HepG2 (cell line): ENCODE measurements at regions not wholly inside any gene's neighbourhood (a gene's known extent, or its start where the extent isn't known, plus 50 kb on each side); places are given as distances from the start of the nearest gene placed in this dataset.

ENCODE experiments used
- ATAC-seq: fragments of 200-7000 bp; cut with Tn5 transposase; 3 replicates; pipeline ENCODE4 v1.9.1; 2020; ENCODE audit warnings: mild to moderate bottlenecking, moderate library complexity
- BruUV-seq: library from RNA; stranded (reverse); fragments of 400-500 nt; replicated peaks from 2 replicates; lab custom pipeline; 2021; lab: Mats Ljungman, UMichigan
- CTCF ChIA-PET: fragments of 300-600 bp; formaldehyde crosslinking; extraction: SDS; loops from one replicate; lab custom pipeline; 2021; ENCODE audit warnings: low total read pairs, inconsistent platforms, low intra/inter-chr PET ratio; lab: Yijun Ruan, JAX
- POLR2A ChIA-PET: fragments of 350-600 bp; sonication (Branson Sonifier 250); formaldehyde crosslinking; loops from one replicate; lab custom pipeline; 2020; ENCODE audit warnings: antibody characterized with exemption, inconsistent platforms; lab: Yijun Ruan, JAX
- DNase-seq: peaks from one replicate; pipeline ENCODE4 v3.0.0-alpha.2; 2015; ENCODE audit warnings: low spot score
- FAIRE-seq: peaks from 3 replicates; lab custom pipeline; 2011; peaks lifted over from hg19 to GRCh38; lab: Jason Lieb, UNC
- H2AFZ ChIP-seq: one replicate; pipeline ENCODE4 v1.6.1; 2011; ENCODE audit warnings: low read length, inconsistent platforms
- H3K27ac ChIP-seq: fragments of 300-600 bp; 3 replicates; pipeline ENCODE4 v1.8.0; 2011; ENCODE audit warnings: mixed run types, mild to moderate bottlenecking, mixed read lengths, low read length, inconsistent platforms; ENCODE audit not compliant: insufficient read depth; ENCODE audit errors: extremely low read length
- H3K27me3 ChIP-seq, 2 experiments: fragments of 200-600 bp in 1 of 2; 2 replicates in 1 of 2; 3 replicates in 1 of 2; pipeline versions ENCODE4 v1.6.0 to v1.8.0; 2011; ENCODE audit warnings: low read length in 2 of 2, mild to moderate bottlenecking in 2 of 2, moderate library complexity in 2 of 2, inconsistent platforms in 1 of 2; ENCODE audit not compliant: insufficient read depth in 2 of 2, control insufficient read depth in 1 of 2
- H3K36me3 ChIP-seq, 2 experiments: fragments of 200-600 bp in 1 of 2; replicated peaks in 1 of 2; 2 replicates in 1 of 2; 3 replicates in 1 of 2; pipeline versions ENCODE4 v1.5.1 to v1.8.0; 2011; ENCODE audit warnings: low read length in 2 of 2, inconsistent platforms in 1 of 2; ENCODE audit not compliant: insufficient read depth in 2 of 2, control insufficient read depth in 1 of 2
- H3K4me1 ChIP-seq: 2 replicates; pipeline ENCODE4 v1.5.1; 2012; ENCODE audit warnings: low read length, inconsistent platforms; ENCODE audit not compliant: insufficient read depth
- H3K4me2 ChIP-seq: 2 replicates; pipeline ENCODE4 v1.6.0; 2011; ENCODE audit warnings: low read depth, low read length, inconsistent platforms
- H3K4me3 ChIP-seq, 3 experiments: fragments of 200-600 bp in 1 of 3; sonication (generic), shearing (Covaris generic) in 1 of 3; replicated peaks in 1 of 3; 2 replicates each; pipeline ENCODE4 v1.5.1; 2011 to 2016; ENCODE audit warnings: low read length in 3 of 3, inconsistent platforms in 2 of 3, low read depth in 2 of 3, mild to moderate bottlenecking in 2 of 3, control low read depth in 1 of 3, mixed read lengths in 1 of 3; ENCODE audit not compliant: insufficient read depth in 1 of 3
- H3K79me2 ChIP-seq: one replicate; pipeline ENCODE4 v1.6.1; 2011; ENCODE audit warnings: low read length, inconsistent platforms; ENCODE audit not compliant: insufficient read depth
- H3K9ac ChIP-seq: 2 replicates; pipeline ENCODE4 v1.6.0; 2011; ENCODE audit warnings: mild to moderate bottlenecking, low read depth, low read length, inconsistent platforms; ENCODE audit not compliant: insufficient read depth
- H3K9me3 ChIP-seq: 2 replicates; pipeline ENCODE4 v1.5.1; 2012; ENCODE audit warnings: mild to moderate bottlenecking, low read length
- H4K20me1 ChIP-seq: 2 replicates; pipeline ENCODE4 v1.6.0; 2011; ENCODE audit warnings: inconsistent platforms, mild to moderate bottlenecking, low read length, moderate library complexity; ENCODE audit not compliant: insufficient read depth
- AGO1 ChIP-seq: fragments of 200-400 bp; formaldehyde crosslinking; IDR thresholded peaks from 2 replicates; pipeline ENCODE4 v1.6.1; 2017; ENCODE audit warnings: mild to moderate bottlenecking, low read depth, low read length, moderate library complexity; ENCODE audit not compliant: poor library complexity, severe bottlenecking
- ETS1 ChIP-seq: sonication (generic); formaldehyde crosslinking; IDR thresholded peaks from 2 replicates; pipeline ENCODE4 v1.4.0; 2020; ENCODE audit warnings: missing genetic modification reagents
- GPN1 ChIP-seq: sonication (generic); formaldehyde crosslinking; IDR thresholded peaks from 2 replicates; pipeline ENCODE4 v1.5.1; 2020; ENCODE audit warnings: missing genetic modification reagents, borderline replicate concordance
- NFE2 ChIP-seq: sonication (generic); formaldehyde crosslinking; IDR thresholded peaks from 2 replicates; pipeline ENCODE4 v1.4.0; 2020; ENCODE audit warnings: missing genetic modification reagents
- PHF20 ChIP-seq: sonication (generic); formaldehyde crosslinking; IDR thresholded peaks from 2 replicates; pipeline ENCODE4 v1.5.0; 2020; ENCODE audit warnings: mild to moderate bottlenecking, missing genetic modification reagents
- RARA ChIP-seq: IDR thresholded peaks from 2 replicates; pipeline ENCODE4 v1.6.1; 2016; ENCODE audit warnings: missing genetic modification reagents, missing compliant biosample characterization
- SCMH1 ChIP-seq: sonication (generic); formaldehyde crosslinking; IDR thresholded peaks from 2 replicates; pipeline ENCODE4 v1.9.0; 2021; ENCODE audit warnings: missing genetic modification reagents, mild to moderate bottlenecking, borderline replicate concordance
- SRSF9 ChIP-seq: fragments of 200-400 bp; formaldehyde crosslinking; IDR thresholded peaks from 2 replicates; pipeline ENCODE4 v1.6.1; 2018; ENCODE audit warnings: borderline replicate concordance, mild to moderate bottlenecking, low read depth, low read length; ENCODE audit not compliant: insufficient read depth, poor library complexity, severe bottlenecking
- ZFP36 ChIP-seq: fragments of 150-350 bp; IDR thresholded peaks from 2 replicates; pipeline ENCODE4 v1.6.1; 2018; ENCODE audit warnings: borderline replicate concordance, low read length, low read depth; ENCODE audit not compliant: partially characterized antibody
- ZFP62 ChIP-seq: sonication (generic); formaldehyde crosslinking; IDR thresholded peaks from 2 replicates; pipeline ENCODE4 v1.4.0; 2020; ENCODE audit warnings: missing genetic modification reagents
- ZNF230 ChIP-seq: sonication (generic); formaldehyde crosslinking; IDR thresholded peaks from 2 replicates; pipeline ENCODE4 v1.4.0; 2020; ENCODE audit warnings: mild to moderate bottlenecking, missing genetic modification reagents
- ZNF235 ChIP-seq: sonication (generic); formaldehyde crosslinking; IDR thresholded peaks from 2 replicates; pipeline ENCODE4 v1.8.1; 2023; ENCODE audit warnings: mild to moderate bottlenecking, missing genetic modification reagents, borderline replicate concordance
- ZNF460 ChIP-seq: sonication (generic); formaldehyde crosslinking; IDR thresholded peaks from 2 replicates; pipeline ENCODE4 v1.5.1; 2020; ENCODE audit warnings: missing genetic modification reagents, mild to moderate bottlenecking, borderline replicate concordance
- in situ Hi-C: cut with HindIII; loops from 2 replicates; pipeline ENCODE4 v1.10.0; 2017; ENCODE audit warnings: low pct_unique_long_range_greater_than_20kb; ENCODE audit not compliant: extremely low pct_ligation_motif_present
- intact Hi-C: fragments of 100-400 bp; cut with micrococcal nuclease; formaldehyde crosslinking; loops from one replicate; pipeline ENCODE4 v1.10.0; 2022; ENCODE audit not compliant: unreplicated experiment

- no peaks in the 10 kb centered on the region for H3K36me3 ChIP-seq
- no peaks in the 10 kb centered on the region for H3K9me3 ChIP-seq
- no peak for TF ChIP-seq GPN1 (CRISPR knock-in tag)
- TF ChIP-seq ZFP62 (CRISPR knock-in tag): no peak
- no peak for TF ChIP-seq ZFP36
- no peak for TF ChIP-seq SCMH1
- TF ChIP-seq PHF20 (CRISPR knock-in tag): no peak
- no peak for TF ChIP-seq SRSF9
- no peak for TF ChIP-seq ZNF460
- no peak for TF ChIP-seq ZNF235 (CRISPR knock-in tag)
- TF ChIP-seq AGO1: no peak
- TF ChIP-seq NFE2: no peak
- TF ChIP-seq ZNF230: no peak
- TF ChIP-seq RARA (CRISPR knock-in tag): no peak
- no peak for TF ChIP-seq ETS1 (CRISPR knock-in tag)
- POLR2A ChIA-PET: no interaction called here
- no peak overlapping the region for H3K4me2 ChIP-seq
- no TSS peak for BruUV-seq
- H3K4me1 ChIP-seq: no peaks in the 10 kb centered on the region
- no peak overlapping the region for H3K9ac ChIP-seq
- intact Hi-C loops (no loop called here), in situ Hi-C loops (no loop called here)
- H3K27ac ChIP-seq: no peak overlapping the region
- ATAC-seq (no peak), DNase-seq (no peak), FAIRE-seq (no peak)
- no peaks in the 10 kb centered on the region for H4K20me1 ChIP-seq
- no peaks in the 10 kb centered on the region for H3K27me3 ChIP-seq
- CTCF ChIA-PET: no interaction called here
- no peaks in the 10 kb centered on the region for H3K79me2 ChIP-seq
- no peak overlapping the region for H3K4me3 ChIP-seq
- H2AFZ ChIP-seq: no peak overlapping the region
Observed at GRCh38 chr11:105269862-105270261, 130.3 kb upstream of the CARD18 start.
